RWPE2 (cell line): ENCODE measurements at regions not wholly inside any gene's neighbourhood (a gene's known extent, or its start where the extent isn't known, plus 50 kb on each side); places are given as distances from the start of the nearest gene placed in this dataset.
A peak's percentile ranks its signal among the peaks of the same experiment; 100 is the strongest.

Experiments used
- ATAC-seq: fragments of 200-7000 bp; cut with Tn5 transposase; 3 replicates; pipeline ENCODE4 v1.9.1; 2021; ENCODE audit warnings: low read depth
- DNase-seq: peaks from one replicate; pipeline ENCODE4 v3.0.0-alpha.2; 2020; ENCODE audit warnings: low spot score
- H3K27ac ChIP-seq: fragments of 450-650 bp; 2 replicates; pipeline ENCODE4 v1.5.1; 2017; ENCODE audit warnings: mild to moderate bottlenecking; ENCODE audit not compliant: poor library complexity, severe bottlenecking
- H3K27me3 ChIP-seq: fragments of 250-450 bp; sonication (Bioruptor Pico); 2 replicates; pipeline ENCODE4 v1.5.1; 2021; ENCODE audit warnings: mild to moderate bottlenecking, moderate library complexity; ENCODE audit not compliant: insufficient read depth, poor library complexity, severe bottlenecking
- H3K36me3 ChIP-seq: fragments of 250-450 bp; sonication (Bioruptor Pico); 2 replicates; pipeline ENCODE4 v1.5.1; 2020; ENCODE audit warnings: low read depth, mild to moderate bottlenecking, moderate library complexity
- H3K4me1 ChIP-seq: fragments of 250-450 bp; sonication (Bioruptor Pico); 2 replicates; pipeline ENCODE4 v1.5.1; 2021; ENCODE audit warnings: mild to moderate bottlenecking, moderate library complexity; ENCODE audit not compliant: insufficient read depth, poor library complexity, severe bottlenecking
- H3K4me3 ChIP-seq: fragments of 250-450 bp; sonication (Bioruptor Pico); 2 replicates; pipeline ENCODE4 v1.5.1; 2021; ENCODE audit warnings: mild to moderate bottlenecking, moderate library complexity; ENCODE audit not compliant: severe bottlenecking
- H3K9me3 ChIP-seq: fragments of 250-450 bp; sonication (Bioruptor Pico); 2 replicates; pipeline ENCODE4 v1.5.1; 2021; ENCODE audit warnings: mild to moderate bottlenecking, moderate library complexity; ENCODE audit not compliant: severe bottlenecking
- CTCF ChIP-seq: fragments of 450-650 bp; IDR thresholded peaks from one replicate; pipeline ENCODE4 v1.5.1; 2017; ENCODE audit warnings: mild to moderate bottlenecking, moderate library complexity; ENCODE audit not compliant: poor library complexity, severe bottlenecking

GRCh38 chr6:164337024-164337924, 922.8 kb downstream of the QKI start:
- Histone ChIP-seq H3K27me3 (no peaks in the 10 kb centered on the region), H3K9me3 (no peaks in the 10 kb centered on the region), H3K36me3 (no peaks in the 10 kb centered on the region), H3K27ac (no peak overlapping the region), H3K4me3 (no peak overlapping the region), H3K4me1 (no peaks in the 10 kb centered on the region)
- TF ChIP-seq CTCF = no peak
- DNase-seq = peak; percentile 36
- ATAC-seq = no peak

GRCh38 chr6:164336455-164336854, 921.9 kb downstream of the QKI start:
- Histone ChIP-seq H3K4me3 (no peak overlapping the region), H3K27ac (no peak overlapping the region), H3K27me3 (no peaks in the 10 kb centered on the region), H3K9me3 (peaks cover 3% of the 10 kb centered on the region), H3K4me1 (no peaks in the 10 kb centered on the region), H3K36me3 (no peaks in the 10 kb centered on the region)
- no peak for DNase-seq
- no peak for ATAC-seq
- TF ChIP-seq CTCF = no peak

- H3K4me3 ChIP-seq = no peak overlapping the region
Observed at GRCh38 chr6:164331026-164331425, 916.5 kb downstream of the QKI start.

GRCh38 chr6:164325168-164325567, 910.6 kb downstream of the QKI start:
- ATAC-seq (no peak), DNase-seq (no peak)
- no peak for TF ChIP-seq CTCF
- Histone ChIP-seq H3K27me3 (no peaks in the 10 kb centered on the region), H3K4me1 (peaks cover 13% of the 10 kb centered on the region), H3K9me3 (no peaks in the 10 kb centered on the region), H3K27ac (no peak overlapping the region), H3K36me3 (no peaks in the 10 kb centered on the region), H3K4me3 (no peak overlapping the region)

More at GRCh38 chr6:164331026-164331425, 916.5 kb downstream of the QKI start:
- Histone ChIP-seq H3K4me1 (no peaks in the 10 kb centered on the region), H3K36me3 (no peaks in the 10 kb centered on the region), H3K27ac (no peak overlapping the region), H3K9me3 (peaks cover 3% of the 10 kb centered on the region), H3K27me3 (no peaks in the 10 kb centered on the region)
- ATAC-seq (no peak), DNase-seq (no peak)
- TF ChIP-seq CTCF = no peak

GRCh38 chr6:164322533-164322932, 908.0 kb downstream of the QKI start:
- Histone ChIP-seq H3K4me3 (no peak overlapping the region), H3K4me1 (peaks cover 13% of the 10 kb centered on the region), H3K9me3 (no peaks in the 10 kb centered on the region), H3K36me3 (no peaks in the 10 kb centered on the region), H3K27ac (peak overlapping the region; percentile 65), H3K27me3 (no peaks in the 10 kb centered on the region)
- ATAC-seq (peak; percentile 100), DNase-seq (no peak)
- TF ChIP-seq CTCF = no peak
